ENCODE measurements at regions not wholly inside any gene's neighbourhood (a gene's known extent, or its start where the extent isn't known, plus 50 kb on each side); places are given as distances from the start of the nearest gene placed in this dataset.

DNA sequence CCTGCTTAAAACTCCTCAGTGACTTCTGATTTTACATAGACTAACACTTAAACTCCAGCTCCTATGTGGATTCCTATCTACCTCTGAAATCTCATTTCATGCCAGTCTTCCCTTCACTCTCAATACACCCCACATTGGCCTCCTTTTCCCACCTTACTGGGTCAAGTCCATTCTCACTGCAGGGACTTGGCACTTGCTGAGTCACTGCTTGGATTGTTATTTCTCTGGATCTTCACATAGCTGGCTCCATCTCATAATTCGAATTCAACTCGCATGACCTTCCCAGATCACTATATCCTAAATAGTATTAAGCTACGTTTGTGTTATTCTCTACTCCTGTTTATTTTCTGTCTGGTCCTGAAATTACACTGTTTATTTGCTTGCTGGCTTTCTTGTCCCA lies 59.6 kb upstream of the FRMD4B start:
- Histone ChIP-seq H3K4me1 (ENCODE audit: control insufficient read depth, insufficient read depth, low read length) (peaks cover 14% of the 10 kb centered on the region), H3K9me3 (replicated peaks; ENCODE audit: low read length) (no peaks in the 10 kb centered on the region), H3K36me3 (ENCODE audit: insufficient read depth, low read length) (no peaks in the 10 kb centered on the region), H3K4me3 (ENCODE audit: low read length) (peak overlapping the region; percentile 66), H3K4me2 (ENCODE audit: low read length) (peak overlapping the region; percentile 90), H3K27me3 (ENCODE audit: control insufficient read depth, insufficient read depth, low read length) (no peaks in the 10 kb centered on the region), H3K9ac (ENCODE audit: low read depth, low read length) (no peak overlapping the region)

DNA sequence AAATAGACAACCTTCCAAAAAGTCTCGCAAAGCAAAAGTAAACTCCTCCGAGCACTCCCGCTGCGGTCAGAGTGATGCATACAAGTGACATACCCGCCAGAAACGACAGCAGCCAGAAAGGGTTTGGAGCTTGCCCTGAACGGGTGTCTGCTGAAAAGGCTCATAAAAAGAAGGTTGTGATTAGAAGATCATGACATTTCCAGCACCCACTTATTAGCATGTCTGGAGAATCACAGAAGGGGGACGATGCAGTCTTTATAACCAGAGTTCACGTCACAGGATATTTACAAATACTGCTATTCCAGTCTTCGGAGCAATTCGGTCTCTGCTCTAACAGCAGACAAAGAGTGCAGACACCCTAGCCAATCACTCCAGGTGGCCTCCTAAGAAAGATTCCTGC lies 59.1 kb upstream of the FRMD4B start:
- H3K9me3 ChIP-seq (replicated peaks; ENCODE audit: low read length) = no peaks in the 10 kb centered on the region
- H3K27me3 ChIP-seq (ENCODE audit: control insufficient read depth, insufficient read depth, low read length) = no peaks in the 10 kb centered on the region
- H3K4me2 ChIP-seq (ENCODE audit: low read length) = peak overlapping the region; percentile 90
- H3K9ac ChIP-seq (ENCODE audit: low read depth, low read length) = peak overlapping the region; percentile 15
- H3K4me3 ChIP-seq (ENCODE audit: low read length) = peak overlapping the region; percentile 66
- peaks cover 14% of the 10 kb centered on the region for H3K4me1 ChIP-seq (ENCODE audit: control insufficient read depth, insufficient read depth, low read length)
- no peaks in the 10 kb centered on the region for H3K36me3 ChIP-seq (ENCODE audit: insufficient read depth, low read length)

DNA sequence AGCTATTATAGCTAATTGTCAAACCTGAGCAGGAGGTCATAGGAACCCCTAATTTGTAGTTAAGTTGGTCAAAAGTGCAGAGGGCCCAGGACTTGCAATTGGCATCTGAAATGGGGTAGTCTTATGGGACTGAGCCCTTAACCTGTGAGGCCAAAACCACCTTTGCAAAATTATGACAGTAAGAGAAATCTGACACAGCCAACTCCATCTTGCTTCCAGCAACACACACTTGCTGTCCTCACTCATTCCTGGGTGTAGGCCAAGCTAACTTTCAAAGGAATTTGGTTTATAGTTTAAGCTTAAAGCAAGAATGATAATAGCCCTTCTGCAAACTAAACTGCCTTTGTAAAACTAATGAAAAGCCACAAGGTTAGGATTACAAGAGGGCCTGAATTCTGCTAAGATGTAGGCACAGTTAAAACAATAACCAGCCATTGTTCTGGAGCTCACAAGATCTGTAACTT lies 57.6 kb upstream of the FRMD4B start:
- no peaks in the 10 kb centered on the region for H3K27me3 ChIP-seq (ENCODE audit: control insufficient read depth, insufficient read depth, low read length)
- no peaks in the 10 kb centered on the region for H3K9me3 ChIP-seq (replicated peaks; ENCODE audit: low read length)
- no peak overlapping the region for H3K4me3 ChIP-seq (ENCODE audit: low read length)
- H3K4me2 ChIP-seq (ENCODE audit: low read length) = no peak overlapping the region
- H3K36me3 ChIP-seq (ENCODE audit: insufficient read depth, low read length) = no peaks in the 10 kb centered on the region
- peaks cover 14% of the 10 kb centered on the region for H3K4me1 ChIP-seq (ENCODE audit: control insufficient read depth, insufficient read depth, low read length)
- H3K9ac ChIP-seq (ENCODE audit: low read depth, low read length) = no peak overlapping the region

DNA sequence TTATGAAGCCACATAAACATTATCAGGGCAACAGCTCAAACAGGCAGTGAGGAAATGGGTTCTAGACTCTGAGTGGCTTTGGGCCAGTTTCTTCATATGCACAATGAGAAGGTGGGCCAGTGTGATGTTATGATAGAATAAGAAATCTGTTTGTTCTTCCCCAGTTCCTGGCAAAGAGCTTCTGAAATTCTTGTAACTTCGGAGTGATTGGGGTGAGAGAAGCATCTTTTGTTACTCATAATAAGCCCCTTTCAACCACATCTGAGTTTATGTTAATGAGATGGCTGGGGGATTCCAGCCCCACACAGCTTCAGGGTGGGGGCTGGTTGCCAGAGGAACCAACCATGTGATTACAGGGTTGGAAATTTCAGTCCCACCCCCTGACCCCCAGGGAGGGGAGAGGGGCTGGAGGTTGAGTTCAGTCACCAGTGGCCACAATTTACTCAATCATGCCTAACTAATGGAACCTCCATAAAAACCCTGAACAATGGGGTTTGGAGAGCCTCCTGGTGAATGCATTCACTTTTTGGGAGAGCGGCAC lies 57.0 kb upstream of the FRMD4B start:
- no peaks in the 10 kb centered on the region for H3K9me3 ChIP-seq (replicated peaks; ENCODE audit: low read length)
- peaks cover 14% of the 10 kb centered on the region for H3K4me1 ChIP-seq (ENCODE audit: control insufficient read depth, insufficient read depth, low read length)
- no peaks in the 10 kb centered on the region for H3K36me3 ChIP-seq (ENCODE audit: insufficient read depth, low read length)
- H3K27me3 ChIP-seq (ENCODE audit: control insufficient read depth, insufficient read depth, low read length) = no peaks in the 10 kb centered on the region
- no peak overlapping the region for H3K9ac ChIP-seq (ENCODE audit: low read depth, low read length)
- H3K4me2 ChIP-seq (ENCODE audit: low read length) = no peak overlapping the region
- H3K4me3 ChIP-seq (ENCODE audit: low read length) = no peak overlapping the region

DNA sequence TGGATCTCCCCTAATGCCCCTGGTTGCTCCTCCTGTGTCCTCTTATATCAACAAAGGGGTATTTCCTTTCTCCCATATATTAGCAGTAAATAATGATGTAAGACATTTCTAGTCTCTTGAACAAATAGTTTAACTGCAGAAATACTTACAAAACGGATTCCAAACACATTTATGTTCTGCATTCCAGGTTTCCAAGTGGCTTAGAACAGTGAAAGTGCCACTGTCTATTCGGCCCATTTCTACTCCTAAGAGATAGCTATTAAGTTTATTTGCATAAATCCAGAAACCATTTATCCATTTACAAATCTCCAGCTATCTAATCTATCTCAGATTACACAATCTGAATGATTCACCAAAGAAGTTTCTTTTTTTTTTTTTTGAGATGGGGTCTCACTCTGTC lies 55.8 kb upstream of the FRMD4B start:
- no peak overlapping the region for H3K4me3 ChIP-seq (ENCODE audit: low read length)
- H3K9me3 ChIP-seq (replicated peaks; ENCODE audit: low read length) = no peaks in the 10 kb centered on the region
- H3K4me2 ChIP-seq (ENCODE audit: low read length) = no peak overlapping the region
- peaks cover 14% of the 10 kb centered on the region for H3K4me1 ChIP-seq (ENCODE audit: control insufficient read depth, insufficient read depth, low read length)
- H3K27me3 ChIP-seq (ENCODE audit: control insufficient read depth, insufficient read depth, low read length) = no peaks in the 10 kb centered on the region
- H3K9ac ChIP-seq (ENCODE audit: low read depth, low read length) = no peak overlapping the region
- H3K36me3 ChIP-seq (ENCODE audit: insufficient read depth, low read length) = no peaks in the 10 kb centered on the region

DNA sequence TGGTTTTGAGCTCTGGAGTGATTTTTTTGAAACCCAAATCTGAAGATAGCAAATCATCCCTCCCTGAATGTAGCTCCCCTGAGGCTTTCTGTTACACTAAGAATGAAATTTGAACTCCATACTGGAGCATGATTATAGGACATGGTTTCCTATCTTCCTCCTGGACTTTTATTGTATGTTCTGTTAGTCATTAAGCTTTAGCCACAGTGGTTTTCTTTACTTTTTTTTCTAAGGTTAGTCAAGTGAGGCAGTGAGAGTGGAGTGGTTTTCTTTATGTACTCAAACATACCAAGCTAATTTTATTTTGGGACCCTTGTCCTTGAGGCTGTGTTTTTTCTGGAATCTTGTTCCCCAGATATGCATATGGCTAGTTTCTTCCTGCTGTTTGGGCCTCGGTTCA lies 55.2 kb upstream of the FRMD4B start:
- no peaks in the 10 kb centered on the region for H3K9me3 ChIP-seq (replicated peaks; ENCODE audit: low read length)
- H3K9ac ChIP-seq (ENCODE audit: low read depth, low read length) = no peak overlapping the region
- H3K36me3 ChIP-seq (ENCODE audit: insufficient read depth, low read length) = no peaks in the 10 kb centered on the region
- no peak overlapping the region for H3K4me3 ChIP-seq (ENCODE audit: low read length)
- no peak overlapping the region for H3K4me2 ChIP-seq (ENCODE audit: low read length)
- no peaks in the 10 kb centered on the region for H3K27me3 ChIP-seq (ENCODE audit: control insufficient read depth, insufficient read depth, low read length)
- peaks cover 14% of the 10 kb centered on the region for H3K4me1 ChIP-seq (ENCODE audit: control insufficient read depth, insufficient read depth, low read length)

DNA sequence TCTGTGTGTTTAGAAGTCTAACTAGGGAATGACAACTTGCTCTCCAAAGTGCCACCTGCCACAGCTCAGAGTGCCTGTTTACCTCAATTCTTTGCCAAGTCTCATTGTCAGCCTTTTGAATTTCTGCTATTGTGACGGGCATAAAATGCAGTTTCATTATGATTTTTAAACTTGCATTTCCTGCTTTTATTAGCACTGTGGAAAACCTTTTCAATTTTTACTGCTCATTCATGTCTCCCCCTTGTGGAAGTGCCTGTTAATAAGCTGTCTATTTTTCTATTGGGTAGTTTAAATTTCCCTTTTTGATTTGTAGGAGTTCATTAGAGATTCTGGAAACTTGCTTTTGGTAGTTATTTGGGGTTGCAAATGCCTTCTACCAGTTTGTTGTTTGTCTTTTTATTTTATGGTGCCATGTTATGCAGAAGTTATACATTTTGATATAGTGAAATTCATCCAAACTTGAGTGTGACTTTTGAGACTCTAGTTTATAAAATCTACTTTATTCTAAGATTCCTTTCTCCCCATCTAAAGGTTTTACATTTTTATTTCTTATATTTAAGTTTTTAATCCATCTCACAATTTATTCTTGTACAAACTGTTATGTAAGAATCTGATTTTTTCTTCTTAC lies 53.9 kb upstream of the FRMD4B start:
- H3K4me2 ChIP-seq (ENCODE audit: low read length) = peak overlapping the region; percentile 76
- no peaks in the 10 kb centered on the region for H3K9me3 ChIP-seq (replicated peaks; ENCODE audit: low read length)
- H3K27me3 ChIP-seq (ENCODE audit: control insufficient read depth, insufficient read depth, low read length) = no peaks in the 10 kb centered on the region
- H3K4me3 ChIP-seq (ENCODE audit: low read length) = peak overlapping the region; percentile 58
- H3K36me3 ChIP-seq (ENCODE audit: insufficient read depth, low read length) = no peaks in the 10 kb centered on the region
- H3K4me1 ChIP-seq (ENCODE audit: control insufficient read depth, insufficient read depth, low read length) = peaks cover 6% of the 10 kb centered on the region
- H3K9ac ChIP-seq (ENCODE audit: low read depth, low read length) = peak overlapping the region; percentile 36

DNA sequence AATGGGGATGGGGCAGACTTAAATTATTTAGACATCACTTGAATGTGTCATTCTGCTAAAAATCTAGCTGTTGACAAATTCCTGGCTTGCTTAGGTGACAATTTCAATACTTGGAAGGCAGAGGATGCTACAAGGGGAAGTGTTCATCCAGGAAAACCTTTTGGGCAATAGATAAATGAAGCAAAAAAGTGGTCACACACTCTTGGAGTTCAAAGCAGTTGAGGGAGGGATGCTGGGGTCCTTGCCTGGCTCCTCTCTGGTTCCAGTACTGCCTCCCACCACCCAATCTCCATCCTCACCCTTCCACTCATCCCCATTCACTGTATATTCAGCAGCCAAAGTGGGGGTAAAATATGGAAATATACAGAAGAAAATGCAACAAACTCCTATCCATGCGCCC lies 52.6 kb upstream of the FRMD4B start:
- H3K9me3 ChIP-seq (replicated peaks; ENCODE audit: low read length) = no peaks in the 10 kb centered on the region
- H3K4me1 ChIP-seq (ENCODE audit: control insufficient read depth, insufficient read depth, low read length) = peaks cover 13% of the 10 kb centered on the region
- H3K9ac ChIP-seq (ENCODE audit: low read depth, low read length) = no peak overlapping the region
- H3K27me3 ChIP-seq (ENCODE audit: control insufficient read depth, insufficient read depth, low read length) = no peaks in the 10 kb centered on the region
- no peak overlapping the region for H3K4me2 ChIP-seq (ENCODE audit: low read length)
- H3K4me3 ChIP-seq (ENCODE audit: low read length) = no peak overlapping the region
- no peaks in the 10 kb centered on the region for H3K36me3 ChIP-seq (ENCODE audit: insufficient read depth, low read length)

DNA sequence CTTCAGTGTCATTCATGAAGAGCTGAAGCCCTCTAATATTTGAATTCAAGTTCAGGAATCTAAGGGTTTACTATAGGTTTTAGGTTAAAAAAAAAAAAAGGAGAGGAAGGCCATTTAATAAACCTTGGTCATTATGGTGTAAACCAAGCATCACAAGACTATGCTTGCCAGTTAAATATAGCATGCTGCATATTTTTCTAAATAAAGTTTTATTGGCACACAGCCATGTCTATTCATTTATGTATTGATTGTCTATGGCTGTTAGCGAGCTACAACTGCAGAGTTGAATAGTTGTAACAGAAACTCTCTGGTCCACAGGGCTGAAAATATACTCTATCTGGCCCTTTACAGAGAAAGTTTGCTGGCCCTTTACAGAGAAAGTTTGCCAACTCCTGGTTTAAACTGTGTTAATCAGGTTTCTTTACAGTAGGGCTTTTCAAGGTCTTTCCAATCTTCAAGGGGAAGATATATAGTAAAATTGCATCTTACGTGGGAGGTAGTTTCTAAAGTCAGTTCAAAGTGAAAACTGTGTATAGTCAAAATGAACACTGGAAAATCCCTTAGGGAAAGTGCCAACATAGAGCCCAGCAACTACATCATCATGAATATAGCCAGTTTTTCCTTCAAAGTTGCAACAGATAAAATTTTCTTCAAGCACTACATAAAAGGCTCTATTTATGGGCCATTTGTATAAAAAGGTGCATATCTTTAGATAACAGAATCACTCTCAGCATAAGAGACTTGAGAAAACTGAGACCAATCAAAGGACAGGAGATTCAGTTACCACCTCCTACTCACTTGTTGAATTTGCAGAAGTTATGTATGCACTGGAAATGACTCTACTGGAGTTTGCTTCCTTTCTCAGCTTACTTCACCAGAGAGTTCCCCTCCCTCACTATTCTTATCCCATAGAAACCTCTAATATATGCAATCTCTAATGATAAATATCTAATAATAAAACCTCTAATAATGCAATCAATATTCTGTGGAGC lies 49.7 kb upstream of the FRMD4B start:
- Histone ChIP-seq H3K36me3 (ENCODE audit: insufficient read depth, low read length) (no peaks in the 10 kb centered on the region), H3K4me1 (ENCODE audit: control insufficient read depth, insufficient read depth, low read length) (peaks cover 7% of the 10 kb centered on the region), H3K9ac (ENCODE audit: low read depth, low read length) (no peak overlapping the region), H3K9me3 (replicated peaks; ENCODE audit: low read length) (no peaks in the 10 kb centered on the region), H3K4me3 (ENCODE audit: low read length) (no peak overlapping the region), H3K27me3 (ENCODE audit: control insufficient read depth, insufficient read depth, low read length) (no peaks in the 10 kb centered on the region), H3K4me2 (ENCODE audit: low read length) (no peak overlapping the region)
